K562 (cell line): ENCODE measurements at regions not wholly inside any gene's neighbourhood (a gene's known extent, or its start where the extent isn't known, plus 50 kb on each side); places are given as distances from the start of the nearest gene placed in this dataset.

ENCODE experiments used
- ATAC-seq: fragments of 200-7000 bp; cut with Tn5 transposase; 3 replicates; pipeline ENCODE4 v1.9.1; 2020; ENCODE audit warnings: moderate library complexity
- BruUV-seq: library from RNA; stranded (reverse); fragments of 400-500 nt; replicated peaks from 2 replicates; lab custom pipeline; 2021; lab: Mats Ljungman, UMichigan
- CTCF ChIA-PET: fragments of 300-600 bp; formaldehyde crosslinking; extraction: SDS; loops from one replicate; lab custom pipeline; 2021; ENCODE audit warnings: low intra/inter-chr PET ratio; lab: Yijun Ruan, JAX
- POLR2A ChIA-PET: fragments of 300-600, 350-650 bp; sonication (Branson Sonifier 250); formaldehyde crosslinking; extraction: SDS; loops from one replicate; lab custom pipeline; 2021; ENCODE audit warnings: antibody characterized with exemption, inconsistent platforms; lab: Yijun Ruan, JAX
- DNase-seq, 4 experiments: peaks; one replicate each; pipeline versions ENCODE4 v3.0.0 to v3.0.0-alpha.2; 2011 to 2018; ENCODE audit warnings: low spot score in 3 of 4, mixed read lengths in 3 of 4; ENCODE audit errors: extremely low read depth in 1 of 4
- FAIRE-seq: peaks from 2 replicates; lab custom pipeline; 2011; peaks lifted over from hg19 to GRCh38; lab: Jason Lieb, UNC
- H2AFZ ChIP-seq: 2 replicates; pipeline ENCODE4 v1.6.0; 2011; ENCODE audit warnings: low read depth, low read length, control low read depth, inconsistent platforms
- H3K27ac ChIP-seq: fragments of 200-600 bp; 3 replicates; pipeline ENCODE4 v1.8.0; 2011; ENCODE audit warnings: low read depth, mild to moderate bottlenecking, control low read depth, inconsistent platforms, low read length, moderate library complexity, mixed read lengths; ENCODE audit errors: extremely low read depth
- H3K27me3 ChIP-seq, 2 experiments: fragments of 300-600 bp in 1 of 2; 2 replicates in 1 of 2; 3 replicates in 1 of 2; pipeline versions ENCODE4 v1.6.0 to v1.8.0; 2011; ENCODE audit warnings: inconsistent platforms in 2 of 2, low read length in 2 of 2, mild to moderate bottlenecking in 1 of 2, mixed read lengths in 1 of 2, moderate library complexity in 1 of 2; ENCODE audit not compliant: control insufficient read depth in 2 of 2, insufficient read depth in 2 of 2
- H3K36me3 ChIP-seq: fragments of 300-600 bp; 3 replicates; pipeline ENCODE4 v1.8.0; 2011; ENCODE audit warnings: mild to moderate bottlenecking, low read length, inconsistent platforms; ENCODE audit not compliant: control insufficient read depth, insufficient read depth
- H3K4me1 ChIP-seq, 2 experiments: fragments of 200-600 bp in 1 of 2; replicated peaks in 1 of 2; 2 replicates in 1 of 2; 3 replicates in 1 of 2; pipeline versions ENCODE4 v1.5.1 to v1.8.0; 2011; ENCODE audit warnings: inconsistent platforms in 2 of 2, low read length in 2 of 2, mild to moderate bottlenecking in 1 of 2, mixed read lengths in 1 of 2, moderate library complexity in 1 of 2; ENCODE audit not compliant: control insufficient read depth in 2 of 2, insufficient read depth in 2 of 2
- H3K4me2 ChIP-seq: 2 replicates; pipeline ENCODE4 v1.6.1; 2011; ENCODE audit warnings: low read length, control low read depth, inconsistent platforms, mixed read lengths; ENCODE audit not compliant: insufficient read depth
- H3K4me3 ChIP-seq: fragments of 200-600 bp; sonication (generic), shearing (Covaris generic); 2 replicates; pipeline ENCODE4 v1.5.1; 2016; ENCODE audit warnings: control low read depth, inconsistent platforms
- H3K79me2 ChIP-seq: fragments of 200-600 bp; 3 replicates; pipeline ENCODE4 v1.8.0; 2011; ENCODE audit warnings: low read length, inconsistent platforms; ENCODE audit not compliant: control insufficient read depth, insufficient read depth
- H3K9ac ChIP-seq, 2 experiments: 2 replicates each; pipeline versions ENCODE4 v1.6.0 to v1.6.1; 2011; ENCODE audit warnings: low read depth in 2 of 2, low read length in 2 of 2, control low read depth in 1 of 2, inconsistent platforms in 1 of 2, mild to moderate bottlenecking in 1 of 2, mixed read lengths in 1 of 2; ENCODE audit not compliant: insufficient read depth in 1 of 2
- H3K9me1 ChIP-seq: one replicate; pipeline ENCODE4 v1.6.0; 2011; ENCODE audit warnings: inconsistent platforms, mild to moderate bottlenecking, low read length, moderate library complexity; ENCODE audit not compliant: control insufficient read depth, insufficient read depth
- H3K9me3 ChIP-seq: replicated peaks from 2 replicates; pipeline ENCODE4 v1.5.1; 2011; ENCODE audit warnings: low read depth, low read length, inconsistent platforms; ENCODE audit not compliant: control insufficient read depth, insufficient read depth
- H4K20me1 ChIP-seq: replicated peaks from 2 replicates; pipeline ENCODE4 v1.6.1; 2011; ENCODE audit warnings: low read length, inconsistent platforms, mixed read lengths; ENCODE audit not compliant: control insufficient read depth, insufficient read depth
- ARHGAP35 ChIP-seq: fragments of 450-650 bp; IDR thresholded peaks from 2 replicates; pipeline ENCODE4 v1.6.1; 2018; ENCODE audit not compliant: partially characterized antibody
- BMI1 ChIP-seq: fragments of 150-350 bp; IDR thresholded peaks from 2 replicates; pipeline ENCODE4 v1.6.1; 2014; ENCODE audit warnings: low read length
- CHCHD3 ChIP-seq: fragments of 250-450 bp; sonication (Bioruptor Pico); IDR thresholded peaks from 2 replicates; pipeline ENCODE4 v2.1.2; 2022; ENCODE audit warnings: mild to moderate bottlenecking
- ETV5 ChIP-seq: sonication (generic); formaldehyde crosslinking; IDR thresholded peaks from 2 replicates; pipeline ENCODE4 v1.4.0; 2020; ENCODE audit warnings: low read depth, mild to moderate bottlenecking, missing genetic modification reagents
- KLF6 ChIP-seq: fragments of 250-450 bp; sonication (Bioruptor Pico); IDR thresholded peaks from 2 replicates; pipeline ENCODE4 v1.4.0; 2020; ENCODE audit warnings: mild to moderate bottlenecking, moderate library complexity, borderline replicate concordance
- MBD1 ChIP-seq: fragments of 250-450 bp; sonication (Bioruptor Pico); IDR thresholded peaks from 2 replicates; pipeline ENCODE4 v1.8.0; 2022; ENCODE audit warnings: inconsistent platforms
- MED1 ChIP-seq: sonication (generic); formaldehyde crosslinking; IDR thresholded peaks from 2 replicates; pipeline ENCODE4 v1.8.1; 2023; ENCODE audit warnings: missing genetic modification reagents, borderline replicate concordance
- NRF1 ChIP-seq, 2 experiments: fragments of 450-650 bp; IDR thresholded peaks in 1 of 2; conservative IDR thresholded peaks in 1 of 2; 2 replicates each; pipeline ENCODE4 v1.6.1; 2014; ENCODE audit warnings: mild to moderate bottlenecking in 2 of 2
- SRSF9 ChIP-seq: fragments of 200-400 bp; formaldehyde crosslinking; IDR thresholded peaks from 2 replicates; pipeline ENCODE4 v1.6.1; 2017; ENCODE audit warnings: low read depth, low read length, borderline replicate concordance
- TAF1 ChIP-seq: IDR thresholded peaks from 2 replicates; pipeline ENCODE4 v1.6.1; 2011; ENCODE audit warnings: mild to moderate bottlenecking, low read length, moderate library complexity; ENCODE audit not compliant: insufficient read depth, control insufficient read depth, severe bottlenecking; ENCODE audit errors: extremely low read depth
- TFAP4 ChIP-seq: sonication (generic); formaldehyde crosslinking; IDR thresholded peaks from 2 replicates; pipeline ENCODE4 v1.8.0; 2022; ENCODE audit warnings: missing genetic modification reagents, mild to moderate bottlenecking, moderate library complexity, borderline replicate concordance
- ZNF311 ChIP-seq: fragments of 250-450 bp; sonication (Bioruptor Pico); IDR thresholded peaks from 2 replicates; pipeline ENCODE4 v1.4.0; 2020; ENCODE audit warnings: mild to moderate bottlenecking, moderate library complexity
- ZNF384 ChIP-seq: IDR thresholded peaks from 2 replicates; pipeline ENCODE4 v1.6.1; 2012; ENCODE audit warnings: low read depth, low read length, improper control_type of control experiment
- ZNF766 ChIP-seq: fragments of 200-800 bp; sonication (Bioruptor generic); conservative IDR thresholded peaks from 2 replicates; pipeline ENCODE4 v1.6.1; 2016; ENCODE audit warnings: missing genetic modification characterization, missing compliant biosample characterization
- WGBS: fragments of 100-300 bp; shearing (Covaris generic); methylation state at CpG from one replicate; pipeline ENCODE4 v1.1.6; 2016; ENCODE audit warnings: low coverage, mixed read lengths; ENCODE audit not compliant: insufficient coverage; ENCODE audit errors: missing lambda C conversion rate; 5-methylcytosine and 5-hydroxymethylcytosine counted together
- in situ Hi-C: fragments of 300-500 bp; cut with MboI; formaldehyde crosslinking; loops from 4 replicates; pipeline ENCODE4 v1.15.0; 2018; ENCODE audit warnings: inconsistent platforms, mixed read lengths
- intact Hi-C: fragments of 100-400 bp; cut with micrococcal nuclease; formaldehyde crosslinking; loops from 2 replicates; pipeline ENCODE4 v1.14.2; 2022

GRCh38 chr2:105184420-105184819, 57.1 kb upstream of the GPR45 start (continued):
- no peak for TF ChIP-seq CHCHD3
- no peak for TF ChIP-seq ETV5 (CRISPR knock-in tag)
- no peak for TF ChIP-seq TFAP4
- TF ChIP-seq ZNF311, result no peak
- TF ChIP-seq SRSF9, result no peak
- TF ChIP-seq, all 486 proteins: peak for 0

GRCh38 chr2:105186967-105187498, 54.5 kb upstream of the GPR45 start:
- H3K27me3 ChIP-seq, result peaks cover 19 to 34% of the 10 kb centered on the region in 2 experiments; a peak in 4 of 5 replicates
- CTCF ChIA-PET, result no interaction called here
- FAIRE-seq (no peak), ATAC-seq (no peak), DNase-seq (no peak)
- H3K9ac ChIP-seq, result no peak overlapping the region
- H2AFZ ChIP-seq, result no peak overlapping the region
- no peaks in the 10 kb centered on the region for H3K79me2 ChIP-seq
- no peaks in the 10 kb centered on the region for H4K20me1 ChIP-seq
- no peaks in the 10 kb centered on the region for H3K9me3 ChIP-seq
- no peaks in the 10 kb centered on the region for H3K36me3 ChIP-seq
- no peak overlapping the region for H3K27ac ChIP-seq
- no peak overlapping the region for H3K4me2 ChIP-seq
- intact Hi-C loops, result no loop called here
- no peaks in the 10 kb centered on the region for H3K9me1 ChIP-seq
- 2% methylated on average over 6 of the region's 6 CpGs for WGBS
- POLR2A ChIA-PET, result no interaction called here
- no peak overlapping the region for H3K4me3 ChIP-seq
- no TSS peak for BruUV-seq
- in situ Hi-C loops, result no loop called here
- H3K4me1 ChIP-seq, result no peaks in the 10 kb centered on the region
- no peak for TF ChIP-seq NRF1 (conservative IDR thresholded peaks at IDR 0.05 in 1 of 2, IDR thresholded peaks at IDR 0.05 in 1 of 2)
- TF ChIP-seq MED1, result no peak
- TF ChIP-seq ARHGAP35, result no peak
- TF ChIP-seq ZNF384, result no peak
- TF ChIP-seq BMI1, result no peak
- TF ChIP-seq KLF6, result no peak
- TF ChIP-seq MBD1 (CRISPR knock-in tag), result no peak
- TF ChIP-seq TAF1, result no peak
- TF ChIP-seq ZNF766 (CRISPR knock-in tag), result no peak
